ENCODE measurements at regions not wholly inside any gene's neighbourhood (a gene's known extent, or its start where the extent isn't known, plus 50 kb on each side); places are given as distances from the start of the nearest gene placed in this dataset.
"Not testable (repeated sequence)": the region's sequence is repeated elsewhere in the genome, so short reads cannot be mapped to it uniquely, and the experiment has no call there.

GRCh38 chr11:81804858-81805257, 928.8 kb downstream of the FAM181B start:
- TF ChIP-seq, protein P1, sequence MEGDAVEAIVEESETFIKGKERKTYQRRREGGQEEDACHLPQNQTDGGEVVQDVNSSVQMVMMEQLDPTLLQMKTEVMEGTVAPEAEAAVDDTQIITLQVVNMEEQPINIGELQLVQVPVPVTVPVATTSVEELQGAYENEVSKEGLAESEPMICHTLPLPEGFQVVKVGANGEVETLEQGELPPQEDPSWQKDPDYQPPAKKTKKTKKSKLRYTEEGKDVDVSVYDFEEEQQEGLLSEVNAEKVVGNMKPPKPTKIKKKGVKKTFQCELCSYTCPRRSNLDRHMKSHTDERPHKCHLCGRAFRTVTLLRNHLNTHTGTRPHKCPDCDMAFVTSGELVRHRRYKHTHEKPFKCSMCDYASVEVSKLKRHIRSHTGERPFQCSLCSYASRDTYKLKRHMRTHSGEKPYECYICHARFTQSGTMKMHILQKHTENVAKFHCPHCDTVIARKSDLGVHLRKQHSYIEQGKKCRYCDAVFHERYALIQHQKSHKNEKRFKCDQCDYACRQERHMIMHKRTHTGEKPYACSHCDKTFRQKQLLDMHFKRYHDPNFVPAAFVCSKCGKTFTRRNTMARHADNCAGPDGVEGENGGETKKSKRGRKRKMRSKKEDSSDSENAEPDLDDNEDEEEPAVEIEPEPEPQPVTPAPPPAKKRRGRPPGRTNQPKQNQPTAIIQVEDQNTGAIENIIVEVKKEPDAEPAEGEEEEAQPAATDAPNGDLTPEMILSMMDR (IDR thresholded peaks at IDR 0.05) = no peak
- DNase-seq (ENCODE audit: low spot score) = no peak
- H3K4me3 ChIP-seq = no peak overlapping the region
- no peak overlapping the region for H3K27ac ChIP-seq

- TF ChIP-seq, protein P1 (IDR thresholded peaks at IDR 0.05) = no peak
- DNase-seq (ENCODE audit: low spot score) = no peak
- no peak overlapping the region for H3K27ac ChIP-seq
- H3K4me3 ChIP-seq = no peak overlapping the region
Observed at GRCh38 chr11:81802591-81802990, 931.1 kb downstream of the FAM181B start.

- H3K27ac ChIP-seq = no peak overlapping the region
- no peak overlapping the region for H3K4me3 ChIP-seq
- DNase-seq (ENCODE audit: low spot score) = no peak
- TF ChIP-seq, protein P1 (IDR thresholded peaks at IDR 0.05) = no peak
Observed at GRCh38 chr11:81792416-81792815, 941.2 kb downstream of the FAM181B start.

- TF ChIP-seq, protein P1 (IDR thresholded peaks at IDR 0.05) = no peak
- no peak for DNase-seq (ENCODE audit: low spot score)
- Histone ChIP-seq H3K4me3 (no peak overlapping the region), H3K27ac (no peak overlapping the region)
Observed at GRCh38 chr11:81787584-81788049, 946.0 kb downstream of the FAM181B start.

DNA sequence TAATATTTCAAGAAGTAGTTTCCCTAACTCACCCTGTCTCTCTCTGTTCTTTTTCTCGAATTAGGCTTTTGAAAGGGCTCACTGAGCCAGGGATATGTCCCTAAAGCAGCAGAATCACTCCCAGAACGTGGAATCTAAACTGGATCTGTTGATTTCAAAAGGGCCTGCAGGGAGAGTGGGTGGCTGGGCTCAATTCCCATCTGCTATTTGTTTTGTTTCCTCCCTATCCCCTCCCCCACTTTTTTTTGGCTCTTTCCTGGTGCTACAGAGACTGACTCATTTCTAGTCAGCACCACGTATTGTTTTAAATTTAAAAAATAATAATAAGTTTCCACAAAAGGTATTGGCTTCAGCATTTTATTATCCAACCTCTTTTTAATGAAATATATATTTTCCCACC, 961.5 kb downstream of the FAM181B start:
- DNase-seq (ENCODE audit: low spot score) = no peak
- H3K4me3 ChIP-seq = no peak overlapping the region
- TF ChIP-seq, protein P1 (IDR thresholded peaks at IDR 0.05) = no peak
- no peak overlapping the region for H3K27ac ChIP-seq

- not testable (repeated sequence) for H3K27ac ChIP-seq; H3K4me3 ChIP-seq; DNase-seq (ENCODE audit: low spot score)
Observed at GRCh38 chr11:81769906-81770305, 963.8 kb downstream of the FAM181B start.

GRCh38 chr11:81756864-81757595, 976.6 kb downstream of the FAM181B start:
- no peak for DNase-seq (ENCODE audit: low spot score)
- H3K27ac ChIP-seq = no peak overlapping the region
- no peak overlapping the region for H3K4me3 ChIP-seq
- TF ChIP-seq, protein P1 (IDR thresholded peaks at IDR 0.05) = no peak

All from coronary artery (tissue), 2 donors.